HUES48 (cell line): ENCODE measurements at regions not wholly inside any gene's neighbourhood (a gene's known extent, or its start where the extent isn't known, plus 50 kb on each side); places are given as distances from the start of the nearest gene placed in this dataset.

ENCODE experiments used
- H3K27ac ChIP-seq: one replicate; pipeline ENCODE4 v1.7.0; 2013; ENCODE audit warnings: low read depth, low read length, inconsistent platforms
- H3K27me3 ChIP-seq: 2 replicates; pipeline ENCODE4 v1.6.1; 2013; ENCODE audit warnings: mild to moderate bottlenecking, low read length; ENCODE audit not compliant: control insufficient read depth, insufficient read depth
- H3K36me3 ChIP-seq: 2 replicates; pipeline ENCODE4 v1.6.1; 2013; ENCODE audit warnings: low read length; ENCODE audit not compliant: control insufficient read depth, insufficient read depth
- H3K4me1 ChIP-seq: 2 replicates; pipeline ENCODE4 v1.6.1; 2013; ENCODE audit warnings: mild to moderate bottlenecking, low read length; ENCODE audit not compliant: control insufficient read depth, insufficient read depth
- H3K4me3 ChIP-seq: 2 replicates; pipeline ENCODE4 v1.5.1; 2013; ENCODE audit warnings: mild to moderate bottlenecking, low read depth, low read length
- H3K9ac ChIP-seq: 2 replicates; pipeline ENCODE4 v1.6.1; 2013; ENCODE audit warnings: mild to moderate bottlenecking, low read depth, low read length, moderate library complexity
- H3K9me3 ChIP-seq: 2 replicates; pipeline ENCODE4 v1.6.1; 2013; ENCODE audit warnings: low read length; ENCODE audit not compliant: control insufficient read depth, insufficient read depth

DNA sequence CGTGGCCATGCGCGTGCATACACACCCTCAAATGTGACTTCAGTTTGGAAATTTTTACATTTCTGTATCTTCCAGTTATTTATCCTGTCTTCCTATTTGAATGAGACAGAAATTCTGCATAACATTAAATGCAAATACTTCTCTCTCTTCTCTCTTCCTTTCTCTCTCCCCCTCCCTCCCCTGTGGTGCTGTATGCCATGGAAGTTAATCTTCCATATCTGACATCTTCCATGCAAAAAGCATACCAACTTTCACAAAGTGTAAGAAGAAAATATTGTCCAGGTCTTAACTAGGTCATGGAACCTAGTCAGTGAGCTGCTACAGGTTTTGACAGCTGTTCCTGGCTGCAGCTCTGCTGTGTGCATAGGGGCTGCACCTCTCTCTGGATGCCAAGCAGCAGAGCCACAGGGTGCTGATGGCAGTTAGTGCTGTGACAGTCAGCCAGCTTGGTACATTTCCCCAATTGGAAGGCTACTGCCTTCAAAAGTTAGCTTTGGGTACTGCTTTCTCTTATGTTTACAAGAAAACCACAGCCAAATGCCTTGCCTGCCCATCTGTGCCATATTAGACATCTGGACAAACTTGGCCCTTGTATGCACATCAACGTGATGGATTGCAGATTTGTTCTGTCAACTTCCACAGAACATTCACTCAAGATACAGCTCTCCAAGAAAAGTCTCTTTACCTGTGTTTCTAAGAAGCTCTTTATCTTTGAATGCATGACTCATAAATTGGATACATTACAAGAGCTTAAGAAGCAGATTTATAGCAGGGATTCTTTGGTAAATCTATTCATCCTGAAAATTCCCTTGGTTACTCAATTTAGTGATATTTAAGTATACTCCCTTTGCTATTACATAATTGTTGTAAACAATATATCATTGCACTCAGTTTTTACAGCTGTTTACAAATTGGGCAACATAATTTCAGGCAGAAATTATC is 623.8 kb downstream of the EPHA5 start:
- Histone ChIP-seq H3K4me3 (no peak overlapping the region), H3K27ac (no peak overlapping the region), H3K9me3 (no peaks in the 10 kb centered on the region), H3K36me3 (no peaks in the 10 kb centered on the region), H3K27me3 (no peaks in the 10 kb centered on the region), H3K9ac (no peak overlapping the region), H3K4me1 (no peaks in the 10 kb centered on the region)

GRCh38 chr4:65033899-65034298 is 624.6 kb upstream of the TECRL start:
- Histone ChIP-seq H3K9ac (no peak overlapping the region), H3K9me3 (no peaks in the 10 kb centered on the region; the same call in 1 of the 2 replicates), H3K4me1 (no peaks in the 10 kb centered on the region), H3K4me3 (no peak overlapping the region), H3K27ac (no peak overlapping the region), H3K27me3 (no peaks in the 10 kb centered on the region), H3K36me3 (no peaks in the 10 kb centered on the region)

- H3K27me3 ChIP-seq, result no peaks in the 10 kb centered on the region
- peaks cover 7% of the 10 kb centered on the region; the same call in 1 of the 2 replicates for H3K4me1 ChIP-seq
- no peaks in the 10 kb centered on the region for H3K36me3 ChIP-seq
- H3K27ac ChIP-seq, result no peak overlapping the region
- H3K4me3 ChIP-seq, result no peak overlapping the region
- no peak overlapping the region for H3K9ac ChIP-seq
- H3K9me3 ChIP-seq, result no peaks in the 10 kb centered on the region; the same call in 1 of the 2 replicates
Measured at GRCh38 chr4:65028592-65028991, 619.3 kb upstream of the TECRL start.

DNA sequence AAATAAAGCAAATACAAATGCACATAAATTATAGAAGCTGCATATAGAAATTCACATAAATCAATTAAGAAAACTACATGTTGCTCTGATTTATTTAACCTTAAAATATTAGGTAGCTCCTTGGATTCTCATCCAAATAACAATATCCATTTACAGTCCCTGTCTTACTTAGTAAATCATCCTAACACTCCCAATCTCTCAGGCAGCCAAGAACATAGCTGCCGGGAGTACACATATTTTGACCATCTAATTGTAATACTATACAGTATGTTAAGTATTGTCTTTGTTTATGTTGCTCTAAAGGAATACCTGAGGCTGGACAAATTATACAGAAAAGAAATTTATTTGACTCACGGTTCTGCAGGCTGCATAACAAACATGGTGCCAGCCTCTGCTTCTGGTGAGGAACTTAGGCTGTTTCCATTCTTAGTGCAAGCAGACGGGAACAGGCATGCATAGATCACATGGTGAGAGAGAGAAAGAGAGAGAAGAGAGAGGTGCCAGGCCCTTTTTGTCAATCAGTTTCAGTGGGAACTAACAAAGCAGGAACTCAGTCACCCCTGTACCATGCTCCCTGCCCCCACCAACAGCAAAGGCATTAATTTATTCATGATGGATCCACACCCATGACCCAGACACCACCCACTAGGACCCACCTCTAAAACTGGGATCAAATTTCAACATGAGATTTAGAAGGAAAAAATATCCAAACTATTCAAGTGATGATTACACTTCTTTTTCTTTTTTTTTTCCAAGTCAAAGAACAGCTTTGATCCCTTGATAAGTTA is 614.8 kb upstream of the TECRL start:
- Histone ChIP-seq H3K9ac (no peak overlapping the region), H3K9me3 (no peaks in the 10 kb centered on the region; the same call in 1 of the 2 replicates), H3K27ac (no peak overlapping the region), H3K27me3 (no peaks in the 10 kb centered on the region), H3K4me1 (peaks cover 7% of the 10 kb centered on the region; the same call in 1 of the 2 replicates), H3K36me3 (no peaks in the 10 kb centered on the region), H3K4me3 (no peak overlapping the region)

DNA sequence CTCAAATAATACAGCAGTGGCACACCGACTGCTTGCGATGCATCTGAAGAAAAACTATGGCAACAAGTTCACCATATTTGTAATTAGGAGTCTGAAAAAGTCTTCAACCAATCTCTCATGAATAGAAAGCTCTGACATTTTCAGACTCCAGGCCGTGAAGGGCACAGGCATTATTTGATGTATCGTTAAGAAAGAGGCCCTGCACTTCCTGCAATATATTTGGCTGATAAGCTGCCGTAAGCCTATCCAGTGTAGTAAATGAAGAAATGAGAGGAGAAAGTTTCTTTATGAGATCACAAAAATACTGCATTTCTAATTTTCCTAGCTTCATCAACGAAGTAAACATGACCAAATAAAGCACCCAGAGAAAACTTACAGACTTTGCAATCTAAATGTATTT is 613.8 kb upstream of the TECRL start:
- H3K36me3 ChIP-seq, result no peaks in the 10 kb centered on the region
- H3K9ac ChIP-seq, result no peak overlapping the region
- H3K27me3 ChIP-seq, result no peaks in the 10 kb centered on the region
- H3K9me3 ChIP-seq, result no peaks in the 10 kb centered on the region
- H3K4me1 ChIP-seq, result peaks cover 11% of the 10 kb centered on the region; the same call in 1 of the 2 replicates
- no peak overlapping the region for H3K4me3 ChIP-seq
- no peak overlapping the region for H3K27ac ChIP-seq

GRCh38 chr4:65021737-65022136 is 612.5 kb upstream of the TECRL start:
- Histone ChIP-seq H3K36me3 (no peaks in the 10 kb centered on the region), H3K27me3 (no peaks in the 10 kb centered on the region), H3K9me3 (no peaks in the 10 kb centered on the region), H3K4me3 (no peak overlapping the region), H3K9ac (no peak overlapping the region), H3K27ac (no peak overlapping the region), H3K4me1 (peaks cover 12% of the 10 kb centered on the region; the same call in 1 of the 2 replicates)

- H3K9me3 ChIP-seq, result no peaks in the 10 kb centered on the region
- peaks cover 12% of the 10 kb centered on the region; the same call in 1 of the 2 replicates for H3K4me1 ChIP-seq
- H3K36me3 ChIP-seq, result no peaks in the 10 kb centered on the region
- no peak overlapping the region for H3K9ac ChIP-seq
- no peak overlapping the region for H3K4me3 ChIP-seq
- no peaks in the 10 kb centered on the region for H3K27me3 ChIP-seq
- H3K27ac ChIP-seq, result no peak overlapping the region
Measured at GRCh38 chr4:65021149-65021548, 611.9 kb upstream of the TECRL start.

DNA sequence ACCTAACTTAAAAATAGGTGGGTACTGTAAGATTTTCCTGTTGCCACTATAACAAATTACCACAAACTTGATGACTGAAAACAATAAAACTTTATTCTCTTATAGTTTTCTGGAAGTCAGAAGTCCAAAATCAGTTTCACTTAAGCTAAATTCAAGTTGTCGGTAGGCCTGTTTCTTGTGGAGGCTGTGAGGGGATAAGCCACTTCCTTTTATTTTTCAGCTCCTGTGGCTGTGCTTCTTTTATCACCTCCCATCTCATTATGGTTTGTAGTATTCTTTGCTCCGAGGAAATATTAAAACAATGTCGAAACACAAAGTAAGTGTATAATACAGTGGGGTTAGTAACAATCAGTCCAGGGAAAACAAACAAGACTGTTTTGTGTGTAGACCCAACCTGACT is 610.5 kb upstream of the TECRL start:
- no peak overlapping the region for H3K4me3 ChIP-seq
- H3K27me3 ChIP-seq, result no peaks in the 10 kb centered on the region
- peaks cover 12% of the 10 kb centered on the region; the same call in 1 of the 2 replicates for H3K4me1 ChIP-seq
- no peak overlapping the region for H3K27ac ChIP-seq
- no peaks in the 10 kb centered on the region for H3K36me3 ChIP-seq
- H3K9me3 ChIP-seq, result no peaks in the 10 kb centered on the region
- H3K9ac ChIP-seq, result no peak overlapping the region

DNA sequence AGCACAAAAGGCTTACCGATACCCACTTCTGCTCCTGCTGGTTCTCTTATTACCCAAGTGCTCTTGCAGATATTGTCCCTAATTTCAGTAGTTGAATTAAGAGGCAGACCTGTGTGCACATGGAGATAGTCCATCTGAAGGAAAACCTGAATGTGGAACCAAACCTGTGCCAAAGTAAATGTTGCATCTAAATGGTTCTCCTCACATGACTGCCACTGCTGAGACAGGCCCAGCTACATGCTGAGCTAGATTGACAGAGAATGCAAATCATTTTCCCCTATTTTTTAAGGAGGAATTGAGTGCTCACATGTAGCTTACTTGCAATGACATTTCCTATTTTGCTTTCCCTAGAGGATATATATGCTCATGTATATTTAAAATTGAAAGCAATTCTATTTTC is 609.1 kb upstream of the TECRL start:
- H3K27me3 ChIP-seq, result no peaks in the 10 kb centered on the region
- H3K4me3 ChIP-seq, result no peak overlapping the region
- H3K9me3 ChIP-seq, result no peaks in the 10 kb centered on the region
- no peaks in the 10 kb centered on the region for H3K36me3 ChIP-seq
- no peak overlapping the region for H3K9ac ChIP-seq
- no peak overlapping the region for H3K27ac ChIP-seq
- H3K4me1 ChIP-seq, result 0 out of 2 replicates have a peak, but pooled peaks cover 5% of the 10 kb centered on the region

DNA sequence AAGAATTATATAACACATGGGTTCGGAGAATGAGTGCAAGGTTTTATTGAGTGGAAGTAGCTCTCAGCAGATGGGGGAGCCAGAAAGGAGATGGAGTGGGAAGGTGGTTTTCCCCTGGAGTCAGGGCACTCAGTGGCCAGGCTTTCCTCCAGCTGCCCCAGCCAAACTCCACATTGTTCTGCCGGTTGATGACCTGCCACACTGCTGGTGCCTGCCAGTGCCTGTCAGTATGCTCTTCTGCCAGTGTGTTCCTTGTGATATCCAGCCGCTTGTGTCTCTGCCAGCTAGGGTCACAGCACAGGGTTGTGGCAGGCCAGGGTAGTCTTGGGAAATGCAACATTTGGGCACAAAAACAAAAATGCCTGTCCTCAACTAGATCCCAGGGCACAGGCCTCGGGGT is 604.8 kb upstream of the TECRL start:
- no peak overlapping the region for H3K9ac ChIP-seq
- no peaks in the 10 kb centered on the region for H3K36me3 ChIP-seq
- H3K9me3 ChIP-seq, result no peaks in the 10 kb centered on the region
- 0 out of 2 replicates have a peak, but pooled peaks cover 5% of the 10 kb centered on the region for H3K4me1 ChIP-seq
- H3K27ac ChIP-seq, result no peak overlapping the region
- no peaks in the 10 kb centered on the region for H3K27me3 ChIP-seq
- no peak overlapping the region for H3K4me3 ChIP-seq
